ENCODE measurements at regions not wholly inside any gene's neighbourhood (a gene's known extent, or its start where the extent isn't known, plus 50 kb on each side); places are given as distances from the start of the nearest gene placed in this dataset.

DNA sequence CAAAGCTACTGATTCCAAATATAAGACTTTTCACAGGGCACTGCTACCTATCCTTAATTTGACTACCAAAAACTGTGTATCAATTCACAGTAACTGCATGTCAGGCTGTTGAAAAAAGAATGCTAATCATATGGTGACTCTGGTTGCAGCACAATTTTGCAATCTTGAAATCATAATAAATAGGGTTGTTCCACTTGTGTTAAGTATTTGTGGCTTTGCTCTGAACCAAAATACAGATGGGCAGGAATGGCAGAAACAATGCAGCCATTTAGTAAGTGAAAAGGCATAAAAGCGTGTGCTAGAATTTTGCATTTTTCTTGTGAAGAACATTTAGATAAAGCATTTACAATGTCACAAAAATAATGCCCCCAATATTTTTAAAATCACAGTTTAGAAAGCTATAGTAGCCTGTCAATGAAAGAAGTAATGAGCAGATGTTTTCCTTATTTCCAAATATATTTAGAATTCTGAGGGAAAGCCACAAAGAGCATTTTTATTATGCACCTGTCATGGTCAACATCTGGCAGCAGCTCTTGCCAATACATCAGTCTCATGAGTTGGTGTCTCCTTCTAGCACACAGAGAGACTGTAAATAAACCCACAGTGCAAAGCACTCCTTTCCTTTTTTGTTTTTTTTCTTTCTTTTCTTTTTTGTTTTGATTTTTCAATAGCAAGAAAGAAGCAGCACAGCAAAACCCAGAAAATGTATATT is 54.8 kb upstream of the PAM start:
- TF ChIP-seq EP300 (conservative IDR thresholded peaks at IDR 0.05; ENCODE audit: poor library complexity, severe bottlenecking) (no peak), MXI1 (conservative IDR thresholded peaks at IDR 0.05; ENCODE audit: poor library complexity, severe bottlenecking) (no peak), REST (IDR thresholded peaks at IDR 0.05; ENCODE audit: borderline replicate concordance) (no peak)
- TF ChIP-seq, protein P1, sequence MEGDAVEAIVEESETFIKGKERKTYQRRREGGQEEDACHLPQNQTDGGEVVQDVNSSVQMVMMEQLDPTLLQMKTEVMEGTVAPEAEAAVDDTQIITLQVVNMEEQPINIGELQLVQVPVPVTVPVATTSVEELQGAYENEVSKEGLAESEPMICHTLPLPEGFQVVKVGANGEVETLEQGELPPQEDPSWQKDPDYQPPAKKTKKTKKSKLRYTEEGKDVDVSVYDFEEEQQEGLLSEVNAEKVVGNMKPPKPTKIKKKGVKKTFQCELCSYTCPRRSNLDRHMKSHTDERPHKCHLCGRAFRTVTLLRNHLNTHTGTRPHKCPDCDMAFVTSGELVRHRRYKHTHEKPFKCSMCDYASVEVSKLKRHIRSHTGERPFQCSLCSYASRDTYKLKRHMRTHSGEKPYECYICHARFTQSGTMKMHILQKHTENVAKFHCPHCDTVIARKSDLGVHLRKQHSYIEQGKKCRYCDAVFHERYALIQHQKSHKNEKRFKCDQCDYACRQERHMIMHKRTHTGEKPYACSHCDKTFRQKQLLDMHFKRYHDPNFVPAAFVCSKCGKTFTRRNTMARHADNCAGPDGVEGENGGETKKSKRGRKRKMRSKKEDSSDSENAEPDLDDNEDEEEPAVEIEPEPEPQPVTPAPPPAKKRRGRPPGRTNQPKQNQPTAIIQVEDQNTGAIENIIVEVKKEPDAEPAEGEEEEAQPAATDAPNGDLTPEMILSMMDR (IDR thresholded peaks at IDR 0.05; ENCODE audit: poor library complexity, severe bottlenecking), result no peak
